Immature natural killer cell (primary cell): ENCODE measurements at regions not wholly inside any gene's neighbourhood (a gene's known extent, or its start where the extent isn't known, plus 50 kb on each side); places are given as distances from the start of the nearest gene placed in this dataset.

ENCODE experiments used
- DNase-seq, 3 donors: peaks; one replicate each; pipeline ENCODE4 v3.0.0; 2022; ENCODE audit warnings: mixed read lengths in 1 of 3
- H3K27ac Mint-ChIP-seq, 6 donors: one replicate each; pipeline ENCODE4 v1.8.0; 2020; ENCODE audit warnings: mixed read lengths in 6 of 6, mild to moderate bottlenecking in 5 of 6, inconsistent platforms in 4 of 6, moderate library complexity in 3 of 6
- H3K27me3 Mint-ChIP-seq, 3 donors: one replicate each; pipeline ENCODE4 v1.8.0; 2020 to 2021; ENCODE audit warnings: low read depth in 3 of 3, mild to moderate bottlenecking in 3 of 3, mixed read lengths in 3 of 3, moderate library complexity in 3 of 3, inconsistent platforms in 1 of 3
- H3K36me3 Mint-ChIP-seq, 3 donors: one replicate each; pipeline ENCODE4 v1.8.0; 2020; ENCODE audit warnings: mixed read lengths in 3 of 3, inconsistent platforms in 2 of 3, mild to moderate bottlenecking in 2 of 3
- H3K4me1 Mint-ChIP-seq, 2 donors: one replicate each; pipeline ENCODE4 v1.8.0; 2020; ENCODE audit warnings: inconsistent platforms in 2 of 2, mild to moderate bottlenecking in 2 of 2, mixed read lengths in 2 of 2, moderate library complexity in 1 of 2
- H3K4me3 Mint-ChIP-seq, 5 donors: one replicate each; pipeline ENCODE4 v1.8.0; 2020; ENCODE audit warnings: mild to moderate bottlenecking in 5 of 5, mixed read lengths in 5 of 5, inconsistent platforms in 3 of 5, moderate library complexity in 3 of 5
- H3K9me3 Mint-ChIP-seq, 6 donors: one replicate each; pipeline ENCODE4 v1.8.0; 2020; ENCODE audit warnings: mild to moderate bottlenecking in 6 of 6, mixed read lengths in 6 of 6, inconsistent platforms in 4 of 6, moderate library complexity in 3 of 6

DNA sequence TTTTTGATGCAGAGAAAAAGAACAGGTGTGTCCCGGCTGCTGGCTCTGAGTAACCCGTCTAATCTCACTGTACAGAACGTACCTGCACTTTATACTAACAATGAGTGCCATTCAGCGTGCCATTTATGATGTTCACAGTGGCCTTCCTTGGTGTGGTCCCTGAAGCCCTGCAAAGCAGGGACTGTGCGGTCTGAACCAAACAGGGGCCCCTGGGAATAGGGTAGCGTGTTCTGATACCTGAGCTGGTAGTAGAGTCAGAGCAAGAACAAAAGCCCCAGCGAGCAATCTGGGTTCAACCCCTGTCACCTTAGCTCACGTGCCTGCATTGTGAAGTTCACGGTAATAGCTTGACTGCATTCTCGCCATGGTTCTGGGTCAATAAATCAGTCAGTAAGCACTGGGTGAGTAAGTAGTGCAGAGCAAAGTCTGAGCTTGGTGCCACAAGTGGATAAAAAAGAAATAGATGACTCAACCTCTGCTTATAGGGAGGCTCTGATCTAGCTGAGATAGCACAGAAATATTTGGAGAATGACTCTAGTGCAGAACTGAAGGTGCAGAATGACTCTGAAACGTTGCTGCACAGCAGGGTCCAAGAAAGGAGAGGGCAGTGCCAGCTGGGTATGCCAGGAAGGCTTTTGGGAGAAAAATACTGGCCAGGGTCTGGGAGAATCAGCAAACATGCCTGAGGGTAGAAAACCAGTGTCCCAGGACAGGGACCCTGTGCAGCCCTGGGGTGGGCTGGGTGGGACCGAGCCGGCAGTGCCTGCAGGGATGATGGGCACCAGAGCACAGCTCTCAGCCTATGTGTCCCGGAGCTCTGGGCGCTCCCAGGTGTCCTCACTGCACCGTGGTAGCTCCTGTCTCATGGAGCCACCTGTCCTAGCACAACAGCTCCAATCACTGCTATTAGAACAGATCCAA lies 125.9 kb downstream of the RHOU start:
- H3K27ac Mint-ChIP-seq: no peak overlapping the region
- H3K4me3 Mint-ChIP-seq: no peak overlapping the region
- peaks cover 0 to 2% of the 10 kb centered on the region in 2 donors for H3K4me1 Mint-ChIP-seq
- peaks cover 1 to 7% (median 6%) of the 10 kb centered on the region in 3 donors for H3K27me3 Mint-ChIP-seq
- H3K36me3 Mint-ChIP-seq: peaks cover 0 to 3% (median 0%) of the 10 kb centered on the region in 3 donors
- DNase-seq: no peak
- H3K9me3 Mint-ChIP-seq: no peaks in the 10 kb centered on the region

DNA sequence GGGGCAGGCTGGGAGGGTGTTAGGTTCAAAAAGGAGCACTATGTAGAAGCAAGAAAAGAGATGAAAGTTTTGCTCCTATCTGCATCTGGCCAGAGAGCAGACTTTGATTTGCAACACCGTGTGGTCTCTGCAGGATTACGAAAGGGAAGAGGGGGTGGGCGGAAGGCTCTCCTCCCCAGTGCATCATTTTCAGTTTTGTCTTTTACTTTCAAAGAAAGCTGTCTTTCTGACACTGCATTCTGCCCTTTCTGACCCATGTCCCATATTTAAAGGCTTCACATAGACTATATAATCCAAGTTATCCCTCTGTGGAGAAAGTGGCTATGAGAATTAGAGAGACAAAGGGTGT lies 126.5 kb downstream of the RHOU start:
- Mint-ChIP-seq H3K27ac (no peak overlapping the region), H3K9me3 (no peaks in the 10 kb centered on the region), H3K4me1 (peaks cover 0 to 2% of the 10 kb centered on the region in 2 donors), H3K36me3 (peaks cover 0 to 3% (median 0%) of the 10 kb centered on the region in 3 donors), H3K4me3 (no peak overlapping the region), H3K27me3 (peaks cover 1 to 7% (median 6%) of the 10 kb centered on the region in 3 donors)
- no peak for DNase-seq

DNA sequence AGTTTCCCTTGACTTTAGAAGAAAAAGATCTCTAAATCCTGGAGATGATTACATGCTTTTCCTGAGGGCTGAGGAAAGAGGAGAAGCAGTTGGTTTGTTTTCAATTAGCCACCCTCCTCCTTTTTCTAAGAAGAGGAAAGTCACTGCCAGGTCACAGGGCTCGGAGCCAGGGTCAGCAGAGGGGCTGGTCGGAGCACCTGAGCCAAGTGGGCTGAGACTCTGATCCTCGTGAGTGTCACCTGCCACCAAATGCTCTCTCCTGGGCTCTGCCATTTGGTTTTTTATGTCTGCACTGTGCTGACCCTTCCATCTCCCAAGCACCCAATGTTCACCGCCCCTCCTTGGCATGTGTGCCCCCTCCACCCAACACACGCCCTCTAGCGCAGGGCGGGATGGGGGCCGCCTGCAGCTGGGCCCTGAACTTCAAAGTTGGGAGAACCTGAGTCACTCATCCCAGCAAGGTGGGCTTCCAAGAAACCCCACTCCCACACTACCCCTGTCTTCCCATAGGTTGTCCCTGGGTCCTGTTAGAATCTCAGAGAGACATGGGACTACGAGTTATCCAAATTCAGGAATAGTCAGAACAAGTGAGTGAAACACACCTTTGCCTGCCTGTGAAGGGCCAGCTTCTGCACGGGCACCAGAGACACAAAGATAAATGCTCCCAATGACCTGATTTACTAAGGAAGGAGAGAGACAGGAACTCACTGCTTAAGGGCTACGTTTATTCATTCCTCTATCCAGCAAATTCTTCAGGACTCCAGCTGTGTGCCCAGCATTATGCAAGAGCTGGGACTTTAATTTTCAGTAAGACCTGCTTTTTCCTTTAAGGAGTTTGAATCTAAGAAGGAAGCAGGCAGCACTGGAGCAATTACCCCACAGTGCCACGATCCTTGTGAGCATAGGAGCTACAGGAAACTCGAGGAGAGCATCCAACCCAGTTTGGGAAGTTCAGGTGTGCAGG lies 127.5 kb downstream of the RHOU start:
- Mint-ChIP-seq H3K4me3 (no peak overlapping the region), H3K4me1 (peaks cover 0 to 2% of the 10 kb centered on the region in 2 donors), H3K36me3 (peaks cover 0 to 3% (median 0%) of the 10 kb centered on the region in 3 donors), H3K9me3 (no peaks in the 10 kb centered on the region), H3K27ac (no peak overlapping the region), H3K27me3 (peaks cover 1 to 7% (median 4%) of the 10 kb centered on the region in 3 donors)
- DNase-seq: no peak

DNA sequence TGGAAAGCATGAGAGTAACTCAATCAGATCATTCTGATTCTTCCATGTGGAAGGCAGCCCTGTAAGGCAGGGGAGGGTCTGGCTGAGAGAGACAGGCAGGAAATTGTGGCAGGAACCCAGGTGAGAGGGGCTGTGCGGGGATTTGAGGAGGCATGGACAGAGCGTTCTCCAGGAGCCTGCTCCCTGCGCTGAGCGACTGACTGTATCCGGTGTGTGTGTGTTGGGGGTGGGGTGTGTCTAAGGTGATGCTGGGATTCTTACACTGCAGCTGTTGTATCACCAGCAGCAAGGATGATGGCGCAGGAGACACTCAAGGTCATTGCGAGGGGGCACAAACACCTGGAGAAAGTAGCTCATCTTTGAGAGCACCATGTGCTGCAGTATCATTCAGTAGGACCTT lies 128.5 kb downstream of the RHOU start:
- no peak for DNase-seq
- Mint-ChIP-seq H3K36me3 (peaks cover 0 to 3% (median 0%) of the 10 kb centered on the region in 3 donors), H3K27me3 (peaks cover 1 to 7% (median 2%) of the 10 kb centered on the region in 3 donors), H3K4me3 (no peak overlapping the region), H3K9me3 (no peaks in the 10 kb centered on the region), H3K4me1 (peaks cover 0 to 2% of the 10 kb centered on the region in 2 donors), H3K27ac (no peak overlapping the region)

DNA sequence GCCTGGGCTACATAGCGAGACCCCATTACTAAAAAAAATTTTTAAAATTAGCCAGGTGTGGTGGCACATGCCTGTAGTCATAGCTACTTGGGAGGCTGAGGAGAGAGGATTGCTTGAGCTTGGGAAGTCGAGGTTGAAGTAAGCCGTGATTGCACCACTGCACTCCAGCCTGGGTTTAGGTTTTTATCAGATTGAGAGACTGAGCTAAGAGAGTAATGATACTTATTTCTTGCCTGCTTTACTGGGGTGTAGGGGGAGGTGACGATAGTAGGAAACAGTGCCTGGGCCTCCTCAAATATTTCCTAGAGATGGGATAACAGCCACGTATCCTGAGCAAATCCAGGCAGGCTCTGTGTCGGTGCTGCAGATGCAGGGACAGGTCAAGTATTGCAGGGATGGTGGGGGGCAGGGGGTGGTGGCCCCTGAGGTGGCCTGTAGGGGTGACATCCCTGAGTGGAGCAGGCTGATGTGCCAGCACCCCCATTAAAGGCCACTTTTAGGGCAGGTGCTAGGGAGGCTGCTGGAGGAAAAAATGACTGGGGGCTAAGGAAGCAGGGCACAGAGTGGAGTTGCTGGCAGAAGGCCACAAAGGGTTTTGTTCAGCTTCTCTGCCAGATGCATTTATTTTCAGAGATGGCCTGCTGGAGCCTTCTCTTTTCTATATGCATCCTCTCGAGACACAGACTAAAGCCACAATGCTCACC lies 130.5 kb downstream of the RHOU start:
- no peak overlapping the region for H3K4me3 Mint-ChIP-seq

DNA sequence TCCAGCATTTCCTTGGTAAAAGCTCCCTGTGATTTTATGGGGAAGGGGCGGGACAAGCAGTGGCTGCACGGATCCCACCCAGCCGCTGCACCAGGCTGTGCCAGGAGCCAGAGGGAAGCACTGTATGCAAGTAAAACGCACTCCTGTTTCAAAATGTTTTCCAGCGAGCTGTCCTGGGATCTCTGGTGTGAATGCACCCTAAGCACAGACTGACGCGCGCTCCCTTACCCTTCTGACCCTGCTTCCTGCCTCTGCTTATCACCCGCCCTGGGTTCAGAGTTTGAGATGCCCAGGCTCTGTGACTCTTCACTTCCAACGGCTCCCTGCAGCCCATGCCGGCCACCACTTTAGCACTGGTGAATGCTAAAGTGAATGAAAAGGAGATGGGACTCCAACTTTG lies 131.2 kb downstream of the RHOU start:
- H3K36me3 Mint-ChIP-seq: peaks cover 0 to 3% (median 0%) of the 10 kb centered on the region in 3 donors
- peaks cover 0 to 3% (median 2%) of the 10 kb centered on the region in 3 donors for H3K27me3 Mint-ChIP-seq
- no peaks in the 10 kb centered on the region for H3K9me3 Mint-ChIP-seq
- peaks cover 0 to 2% of the 10 kb centered on the region in 2 donors for H3K4me1 Mint-ChIP-seq
- no peak overlapping the region for H3K4me3 Mint-ChIP-seq
- no peak overlapping the region for H3K27ac Mint-ChIP-seq
- DNase-seq: no peak

More for the DNA sequence above, 130.5 kb downstream of the RHOU start:
- DNase-seq: no peak
- no peak overlapping the region for H3K27ac Mint-ChIP-seq
- H3K9me3 Mint-ChIP-seq: no peaks in the 10 kb centered on the region
- H3K27me3 Mint-ChIP-seq: peaks cover 0 to 3% (median 2%) of the 10 kb centered on the region in 3 donors
- peaks cover 0 to 3% (median 0%) of the 10 kb centered on the region in 3 donors for H3K36me3 Mint-ChIP-seq
- H3K4me1 Mint-ChIP-seq: peaks cover 0 to 2% of the 10 kb centered on the region in 2 donors

DNA sequence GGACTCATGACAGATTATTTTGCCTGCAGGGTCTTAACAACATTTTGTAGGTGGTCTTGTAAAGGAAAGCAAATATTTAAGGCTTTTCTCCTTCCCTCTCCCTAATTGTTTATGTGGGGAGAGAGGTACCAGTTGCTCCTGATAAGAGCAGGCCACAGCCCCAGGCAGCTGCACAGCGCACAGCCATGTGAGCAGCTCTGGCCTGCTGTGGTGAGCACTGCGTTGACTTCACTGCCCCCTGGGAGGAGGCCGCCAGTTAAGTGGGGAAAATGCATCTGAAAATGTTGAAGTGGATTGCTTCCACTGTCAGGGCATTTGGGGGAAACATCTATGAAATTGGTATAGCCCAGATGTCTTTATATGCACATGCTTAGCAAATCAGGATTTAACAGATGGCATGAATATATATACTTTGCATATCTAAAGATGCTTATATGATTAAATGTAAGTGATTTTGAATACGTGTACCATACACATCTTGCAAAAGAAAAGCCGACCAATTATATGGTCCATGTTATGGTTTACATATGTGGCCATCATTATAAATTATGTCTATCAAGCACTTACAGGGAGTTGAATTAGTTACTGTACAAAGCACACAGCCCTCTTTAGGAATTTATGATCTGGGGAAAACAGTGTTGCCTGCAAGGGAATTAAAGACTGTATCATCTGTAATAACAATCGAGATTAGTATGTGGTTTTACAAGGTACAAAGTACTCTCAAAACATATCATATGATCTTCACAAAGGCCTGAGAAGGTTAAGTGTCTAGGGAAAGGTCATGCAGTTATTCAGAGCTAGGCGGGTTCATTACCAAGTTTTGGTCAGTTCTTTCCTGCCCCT lies 132.1 kb downstream of the RHOU start:
- peaks cover 0 to 3% (median 2%) of the 10 kb centered on the region in 3 donors for H3K27me3 Mint-ChIP-seq
- peaks cover 0 to 3% (median 0%) of the 10 kb centered on the region in 3 donors for H3K36me3 Mint-ChIP-seq
- H3K4me3 Mint-ChIP-seq: no peak overlapping the region
- H3K9me3 Mint-ChIP-seq: no peaks in the 10 kb centered on the region
- DNase-seq: no peak
- peaks cover 0 to 2% of the 10 kb centered on the region in 2 donors for H3K4me1 Mint-ChIP-seq
- no peak overlapping the region for H3K27ac Mint-ChIP-seq

DNA sequence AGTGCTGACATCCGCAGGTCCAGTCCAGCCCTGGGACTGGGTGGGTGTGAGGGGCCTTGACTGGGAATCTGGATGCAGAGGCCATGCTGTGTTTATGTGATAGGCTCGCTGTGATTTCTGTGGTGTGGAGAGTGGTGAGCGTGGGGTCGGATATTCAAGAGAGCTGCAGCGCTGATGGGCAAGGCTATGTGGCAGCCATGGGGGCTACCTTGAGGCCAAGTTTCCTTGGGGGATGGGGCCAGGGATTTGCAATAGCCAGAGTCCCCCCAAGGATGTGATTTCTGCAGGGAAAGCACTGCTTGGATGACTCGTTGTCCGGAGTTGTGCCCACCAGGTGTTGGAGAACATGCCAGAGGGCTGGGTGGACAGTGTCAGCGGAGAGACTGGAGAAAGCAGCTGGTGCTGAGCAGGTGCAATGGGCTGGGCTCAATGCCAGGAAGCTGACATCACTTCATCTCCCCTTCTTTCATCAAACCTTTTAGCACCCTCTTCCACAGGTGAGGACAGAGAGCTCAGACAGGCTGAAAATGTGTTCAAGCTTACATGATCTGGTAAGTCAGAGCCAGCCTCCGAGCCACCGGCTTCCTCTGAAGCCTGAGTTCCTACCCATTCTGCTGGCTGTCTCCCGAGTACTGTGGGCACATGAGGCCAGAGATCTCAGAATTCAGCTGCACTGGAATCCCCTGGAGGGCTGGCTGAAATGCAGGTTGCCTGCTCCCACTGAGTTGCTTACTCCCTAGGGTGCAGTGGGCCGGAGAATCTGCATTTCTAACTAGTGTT lies 132.9 kb downstream of the RHOU start:
- Mint-ChIP-seq H3K27me3 (peaks cover 0 to 3% (median 0%) of the 10 kb centered on the region in 3 donors), H3K27ac (no peak overlapping the region), H3K9me3 (no peaks in the 10 kb centered on the region), H3K36me3 (peaks cover 0 to 3% (median 0%) of the 10 kb centered on the region in 3 donors), H3K4me1 (peaks cover 0 to 2% of the 10 kb centered on the region in 2 donors), H3K4me3 (no peak overlapping the region)
- no peak for DNase-seq

DNA sequence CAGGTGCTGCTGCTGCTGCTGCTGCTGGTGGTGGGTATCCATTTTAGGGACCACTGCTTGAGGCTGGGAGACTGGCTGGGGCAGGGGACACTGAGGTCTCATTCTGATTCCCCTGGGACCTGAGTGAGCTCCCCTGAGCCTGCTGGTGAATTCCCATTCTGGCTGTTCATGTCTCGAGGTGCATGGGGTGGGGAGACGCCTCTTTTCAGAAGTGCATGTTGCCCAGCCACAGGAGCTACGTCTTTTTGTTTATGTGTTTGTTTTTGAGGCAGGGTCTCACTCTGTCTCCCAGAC lies 133.4 kb downstream of the RHOU start:
- Mint-ChIP-seq H3K9me3 (no peaks in the 10 kb centered on the region), H3K36me3 (peaks cover 0 to 3% (median 0%) of the 10 kb centered on the region in 3 donors), H3K27me3 (peaks cover 0 to 3% (median 0%) of the 10 kb centered on the region in 3 donors), H3K4me3 (no peak overlapping the region), H3K27ac (no peak overlapping the region), H3K4me1 (peaks cover 0 to 2% of the 10 kb centered on the region in 2 donors)
- DNase-seq: no peak

DNA sequence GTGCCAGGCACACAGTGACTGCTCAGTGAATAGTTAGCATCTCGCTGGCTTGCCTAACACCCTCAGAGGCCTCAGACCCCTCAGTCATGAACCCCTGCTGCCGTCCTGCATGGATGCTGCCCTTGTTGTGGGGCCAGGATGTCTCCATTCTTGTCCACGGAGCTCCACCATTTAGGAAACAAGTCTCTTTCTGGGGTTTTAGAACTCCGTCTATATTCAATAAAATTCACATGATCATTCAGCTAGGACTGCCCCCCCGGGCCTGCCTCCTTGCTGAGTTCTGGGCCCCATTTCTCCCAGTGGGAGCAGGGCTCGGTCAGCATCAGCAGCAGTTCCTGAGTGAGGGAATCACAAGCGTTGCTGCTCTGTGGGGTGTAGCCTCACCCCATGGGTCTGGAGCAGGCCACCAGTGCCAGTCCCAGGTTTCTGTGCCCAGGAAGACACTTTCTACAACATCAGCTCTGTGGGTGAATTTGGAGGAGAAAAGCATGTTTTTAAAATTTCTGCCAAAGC lies 134.1 kb downstream of the RHOU start:
- Mint-ChIP-seq H3K4me1 (peaks cover 0 to 2% of the 10 kb centered on the region in 2 donors), H3K9me3 (no peaks in the 10 kb centered on the region), H3K4me3 (no peak overlapping the region), H3K27me3 (no peaks in the 10 kb centered on the region), H3K36me3 (peaks cover 0 to 1% (median 0%) of the 10 kb centered on the region in 3 donors), H3K27ac (no peak overlapping the region)
- DNase-seq: no peak

DNA sequence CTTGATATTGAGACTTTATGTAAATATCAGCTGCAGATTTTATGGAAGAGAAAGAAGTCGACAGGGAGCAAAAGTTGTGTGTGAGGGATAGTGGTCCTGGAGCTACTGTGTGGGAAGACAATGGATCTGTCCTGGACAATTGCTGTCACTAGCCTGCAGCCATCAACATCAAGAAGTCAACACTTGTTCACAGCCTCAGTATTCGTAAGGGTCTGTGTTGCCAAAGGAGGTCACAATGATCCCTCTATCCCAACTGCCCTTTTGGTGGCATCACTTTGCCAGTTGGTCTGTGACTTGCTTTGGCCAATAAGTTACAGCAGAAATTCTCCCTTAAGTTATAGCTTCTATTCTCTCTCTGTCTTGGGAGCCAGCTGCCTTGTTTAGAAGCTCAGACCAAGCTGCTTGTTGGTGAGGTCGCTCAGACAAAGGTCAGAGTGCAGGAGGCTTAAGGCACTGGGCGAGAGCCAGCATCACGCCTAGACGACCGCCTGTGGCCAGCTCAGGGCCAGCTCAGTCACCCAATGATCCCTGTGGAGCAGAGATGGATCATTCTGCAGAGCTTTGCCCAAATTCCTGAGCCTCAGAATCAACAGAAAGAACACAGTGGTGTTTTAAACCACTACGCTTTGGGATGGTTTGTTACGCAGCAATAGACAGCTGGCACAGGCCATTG lies 134.9 kb downstream of the RHOU start:
- no peak for DNase-seq
- Mint-ChIP-seq H3K36me3 (peaks cover 0 to 5% (median 0%) of the 10 kb centered on the region in 3 donors), H3K27ac (no peak overlapping the region), H3K4me3 (no peak overlapping the region), H3K27me3 (no peaks in the 10 kb centered on the region), H3K4me1 (no peaks in the 10 kb centered on the region), H3K9me3 (peaks cover 0 to 2% (median 0%) of the 10 kb centered on the region in 6 donors)
